H9 (cell line): ENCODE measurements at regions not wholly inside any gene's neighbourhood (a gene's known extent, or its start where the extent isn't known, plus 50 kb on each side); places are given as distances from the start of the nearest gene placed in this dataset.

Source experiments
- DNase-seq: peaks from one replicate; pipeline ENCODE4 v3.0.0-alpha.2; 2017
- H2AFZ ChIP-seq: one replicate; pipeline ENCODE4 v1.6.1; 2013; ENCODE audit warnings: mild to moderate bottlenecking, low read length, control low read depth, moderate library complexity
- H2AK5ac ChIP-seq: 2 replicates; pipeline ENCODE4 v1.6.1; 2013; ENCODE audit warnings: low read length, control low read depth, mixed read lengths; ENCODE audit not compliant: insufficient read length
- H2BK120ac ChIP-seq: one replicate; pipeline ENCODE4 v1.6.1; 2013; ENCODE audit warnings: low read depth, mild to moderate bottlenecking, low read length, control low read depth, inconsistent platforms; ENCODE audit not compliant: poor library complexity, severe bottlenecking
- H2BK12ac ChIP-seq: 2 replicates; pipeline ENCODE4 v1.6.1; 2013; ENCODE audit warnings: low read length, control low read depth, mixed read lengths, low read depth; ENCODE audit not compliant: insufficient read length
- H2BK15ac ChIP-seq: 2 replicates; pipeline ENCODE4 v1.6.1; 2013; ENCODE audit warnings: low read depth, low read length, control low read depth
- H2BK20ac ChIP-seq: one replicate; pipeline ENCODE4 v1.6.1; 2013; ENCODE audit warnings: low read depth, mild to moderate bottlenecking, low read length, control low read depth, inconsistent platforms; ENCODE audit not compliant: poor library complexity, severe bottlenecking
- H2BK5ac ChIP-seq: 2 replicates; pipeline ENCODE4 v1.6.1; 2013; ENCODE audit warnings: low read length, control low read depth, mixed read lengths; ENCODE audit not compliant: insufficient read length
- H3K14ac ChIP-seq: 2 replicates; pipeline ENCODE4 v1.6.1; 2013; ENCODE audit warnings: low read length, control low read depth; ENCODE audit not compliant: insufficient read depth
- H3K18ac ChIP-seq: 2 replicates; pipeline ENCODE4 v1.6.1; 2013; ENCODE audit warnings: low read depth, mild to moderate bottlenecking, mixed read lengths, low read length, control low read depth; ENCODE audit not compliant: insufficient read length
- H3K23ac ChIP-seq: 2 replicates; pipeline ENCODE4 v1.6.1; 2013; ENCODE audit warnings: low read length, control low read depth, mixed read lengths, low read depth; ENCODE audit not compliant: insufficient read length
- H3K23me2 ChIP-seq: 2 replicates; pipeline ENCODE4 v1.6.1; 2013; ENCODE audit warnings: low read depth, mild to moderate bottlenecking, mixed read lengths, low read length, control low read depth; ENCODE audit not compliant: insufficient read length, poor library complexity, severe bottlenecking
- H3K27ac ChIP-seq: 2 replicates; pipeline ENCODE4 v1.5.1; 2013; ENCODE audit warnings: low read length, control low read depth, mixed read lengths, low read depth; ENCODE audit not compliant: insufficient read length
- H3K27me3 ChIP-seq: 2 replicates; pipeline ENCODE4 v1.6.1; 2013; ENCODE audit warnings: low read length, control low read depth, inconsistent platforms; ENCODE audit not compliant: insufficient read depth
- H3K4ac ChIP-seq: 2 replicates; pipeline ENCODE4 v1.6.1; 2013; ENCODE audit warnings: low read depth, mild to moderate bottlenecking, control low read depth, inconsistent platforms, low read length, moderate library complexity
- H3K4me1 ChIP-seq: 2 replicates; pipeline ENCODE4 v1.6.1; 2013; ENCODE audit warnings: low read length, control low read depth, inconsistent platforms; ENCODE audit not compliant: insufficient read depth
- H3K4me2 ChIP-seq: 2 replicates; pipeline ENCODE4 v1.6.1; 2013; ENCODE audit warnings: low read length, control low read depth, mixed read lengths; ENCODE audit not compliant: insufficient read length, insufficient read depth
- H3K56ac ChIP-seq: 2 replicates; pipeline ENCODE4 v1.6.1; 2013; ENCODE audit warnings: low read depth, mild to moderate bottlenecking, mixed read lengths, low read length, control low read depth; ENCODE audit not compliant: insufficient read length
- H3K79me1 ChIP-seq: 2 replicates; pipeline ENCODE4 v1.6.1; 2013; ENCODE audit warnings: low read depth, mild to moderate bottlenecking, moderate library complexity, low read length, control low read depth, inconsistent platforms; ENCODE audit not compliant: insufficient read depth, poor library complexity, severe bottlenecking
- H3K79me2 ChIP-seq: 2 replicates; pipeline ENCODE4 v1.6.1; 2013; ENCODE audit warnings: low read length, control low read depth, inconsistent platforms; ENCODE audit not compliant: insufficient read depth
- H3K9ac ChIP-seq: 2 replicates; pipeline ENCODE4 v1.6.1; 2013; ENCODE audit warnings: low read length, control low read depth, mixed read lengths; ENCODE audit not compliant: insufficient read length; ENCODE audit errors: extremely low read depth
- H3K9me3 ChIP-seq: one replicate; pipeline ENCODE4 v1.6.1; 2013; ENCODE audit warnings: low read depth, low read length, inconsistent platforms; ENCODE audit not compliant: control insufficient read depth
- H3T11ph ChIP-seq: one replicate; pipeline ENCODE4 v1.6.1; 2013; ENCODE audit warnings: mild to moderate bottlenecking, low read length, control low read depth, inconsistent platforms
- H4K20me1 ChIP-seq: one replicate; pipeline ENCODE4 v1.6.1; 2013; ENCODE audit not compliant: control insufficient read depth, insufficient read length, insufficient read depth
- H4K5ac ChIP-seq: 2 replicates; pipeline ENCODE4 v1.6.1; 2013; ENCODE audit warnings: low read depth, mild to moderate bottlenecking, mixed read lengths, low read length, control low read depth; ENCODE audit not compliant: insufficient read length
- H4K8ac ChIP-seq: replicated peaks from 2 replicates; pipeline ENCODE4 v1.6.1; 2013; ENCODE audit warnings: low read length, control low read depth, mixed read lengths, low read depth; ENCODE audit not compliant: insufficient read length
- H4K91ac ChIP-seq: 2 replicates; pipeline ENCODE4 v1.6.1; 2013; ENCODE audit warnings: low read depth, mild to moderate bottlenecking, moderate library complexity, mixed read lengths, low read length, control low read depth; ENCODE audit not compliant: insufficient read length
- H3K27ac Mint-ChIP-seq, 3 experiments: 2 replicates in 2 of 3; 3 replicates in 1 of 3; pipeline ENCODE4 v1.8.0; 2020 to 2021; ENCODE audit warnings: mixed read lengths in 3 of 3, mild to moderate bottlenecking in 1 of 3, moderate library complexity in 1 of 3
- H3K27me3 Mint-ChIP-seq: 2 replicates; pipeline ENCODE4 v1.8.0; 2021; ENCODE audit warnings: low read depth, mild to moderate bottlenecking, moderate library complexity, mixed read lengths
- H3K36me3 Mint-ChIP-seq, 3 experiments: 2 replicates in 2 of 3; 3 replicates in 1 of 3; pipeline ENCODE4 v1.8.0; 2020 to 2021; ENCODE audit warnings: low read depth in 3 of 3, mixed read lengths in 3 of 3; ENCODE audit not compliant: insufficient read depth in 1 of 3
- H3K4me1 Mint-ChIP-seq, 2 experiments: 2 replicates each; pipeline ENCODE4 v1.8.0; 2020; ENCODE audit warnings: mixed read lengths in 2 of 2
- H3K4me3 Mint-ChIP-seq, 2 experiments: 2 replicates in 1 of 2; 3 replicates in 1 of 2; pipeline ENCODE4 v1.8.0; 2020 to 2021; ENCODE audit warnings: mild to moderate bottlenecking in 2 of 2, mixed read lengths in 2 of 2, moderate library complexity in 1 of 2
- H3K9me3 Mint-ChIP-seq, 2 experiments: 2 replicates in 1 of 2; 3 replicates in 1 of 2; pipeline ENCODE4 v1.8.0; 2020; ENCODE audit warnings: mild to moderate bottlenecking in 2 of 2, mixed read lengths in 2 of 2, moderate library complexity in 1 of 2
- WGBS: extraction: QIAGEN DNeasy Blood & Tissue Kit; methylation state at CpG from one replicate; pipeline ENCODE4 v1.1.7; 2013; ENCODE audit warnings: missing lambda C conversion rate, low lambda C conversion rate, mixed read lengths; ENCODE audit not compliant: insufficient read length; ENCODE audit errors: extremely low coverage; 5-methylcytosine and 5-hydroxymethylcytosine counted together
- TF ChIP-seq, protein P1 (sequence below): fragments of 200-600 bp; sonication (generic); conservative IDR thresholded peaks from 3 replicates; pipeline ENCODE4 v1.8.0; 2021; ENCODE audit warnings: antibody characterized with exemption, mild to moderate bottlenecking

DNA sequence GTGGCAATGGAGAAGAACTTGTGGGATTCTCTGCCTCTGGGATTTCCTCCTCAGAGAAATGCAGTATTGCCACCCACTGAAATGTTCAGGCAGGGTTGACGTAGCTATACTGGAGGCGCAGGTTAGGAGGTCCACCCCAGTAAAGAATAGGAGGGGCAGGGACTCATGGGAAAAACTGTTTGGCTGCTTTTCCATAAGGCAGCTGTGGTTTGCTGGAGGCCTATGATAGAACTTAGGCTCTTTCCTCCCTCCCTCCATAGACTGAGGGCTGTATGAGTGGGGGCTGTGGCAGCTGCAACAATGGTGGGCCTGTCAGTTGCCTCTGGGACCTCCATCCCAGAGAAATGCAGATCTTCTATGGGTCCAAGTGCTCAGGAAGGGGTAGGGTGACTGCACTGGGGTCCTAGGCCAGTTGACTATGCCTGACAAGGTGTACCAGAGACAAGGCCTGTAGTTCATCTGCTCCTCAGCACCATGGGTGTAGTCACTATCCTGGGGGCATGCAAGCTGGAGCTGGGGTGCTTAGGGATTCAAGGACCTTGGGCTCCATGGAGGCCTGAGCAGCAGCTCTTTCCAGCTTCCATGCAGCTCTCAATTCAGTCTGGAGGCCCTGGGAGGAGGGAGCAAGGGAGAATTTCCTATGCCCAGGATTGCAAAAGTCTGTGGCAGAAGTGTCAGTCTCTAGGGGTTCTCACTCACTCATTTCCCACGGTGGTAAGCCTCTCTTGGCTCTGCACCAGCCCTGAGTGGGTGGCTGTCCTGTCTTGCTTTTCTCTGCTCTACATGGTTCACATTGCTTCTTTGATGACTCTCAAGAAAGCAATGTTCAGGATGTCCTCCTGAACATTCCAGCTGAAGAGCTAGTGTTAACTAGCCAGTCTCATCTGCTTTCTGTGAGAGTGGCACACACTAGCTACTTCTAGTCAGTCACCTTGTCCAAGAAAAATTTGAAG, 353.0 kb downstream of the IDS start:
- Histone ChIP-seq H3K4me2 (no peak overlapping the region), H3K14ac (no peak overlapping the region), H3T11ph (no peak overlapping the region), H4K91ac (no peak overlapping the region), H4K5ac (no peak overlapping the region), H2BK12ac (no peak overlapping the region), H3K79me2 (no peaks in the 10 kb centered on the region), H2BK5ac (no peak overlapping the region), H3K4ac (no peak overlapping the region), H4K8ac (no peak overlapping the region), H3K23me2 (no peaks in the 10 kb centered on the region), H4K20me1 (no peaks in the 10 kb centered on the region), H3K23ac (no peak overlapping the region), H2BK120ac (no peak overlapping the region), H3K27ac (no peak overlapping the region), H2BK20ac (no peak overlapping the region), H2BK15ac (no peak overlapping the region), H3K9me3 (peaks cover 19% of the 10 kb centered on the region), H3K27me3 (no peaks in the 10 kb centered on the region), H2AK5ac (no peak overlapping the region), H3K79me1 (no peaks in the 10 kb centered on the region), H3K9ac (no peak overlapping the region), H3K56ac (no peak overlapping the region), H3K4me1 (no peaks in the 10 kb centered on the region), H3K18ac (no peak overlapping the region), H2AFZ (no peak overlapping the region)
- no peak for DNase-seq
- Mint-ChIP-seq H3K4me1 (no peaks in the 10 kb centered on the region), H3K27me3 (no peaks in the 10 kb centered on the region), H3K36me3 (peaks cover 0 to 4% (median 0%) of the 10 kb centered on the region in 3 experiments; a peak in 3 of 7 replicates), H3K4me3 (no peak overlapping the region), H3K9me3 (peaks cover 61 to 68% of the 10 kb centered on the region in 2 experiments), H3K27ac (no peak overlapping the region)
- TF ChIP-seq, protein P1, sequence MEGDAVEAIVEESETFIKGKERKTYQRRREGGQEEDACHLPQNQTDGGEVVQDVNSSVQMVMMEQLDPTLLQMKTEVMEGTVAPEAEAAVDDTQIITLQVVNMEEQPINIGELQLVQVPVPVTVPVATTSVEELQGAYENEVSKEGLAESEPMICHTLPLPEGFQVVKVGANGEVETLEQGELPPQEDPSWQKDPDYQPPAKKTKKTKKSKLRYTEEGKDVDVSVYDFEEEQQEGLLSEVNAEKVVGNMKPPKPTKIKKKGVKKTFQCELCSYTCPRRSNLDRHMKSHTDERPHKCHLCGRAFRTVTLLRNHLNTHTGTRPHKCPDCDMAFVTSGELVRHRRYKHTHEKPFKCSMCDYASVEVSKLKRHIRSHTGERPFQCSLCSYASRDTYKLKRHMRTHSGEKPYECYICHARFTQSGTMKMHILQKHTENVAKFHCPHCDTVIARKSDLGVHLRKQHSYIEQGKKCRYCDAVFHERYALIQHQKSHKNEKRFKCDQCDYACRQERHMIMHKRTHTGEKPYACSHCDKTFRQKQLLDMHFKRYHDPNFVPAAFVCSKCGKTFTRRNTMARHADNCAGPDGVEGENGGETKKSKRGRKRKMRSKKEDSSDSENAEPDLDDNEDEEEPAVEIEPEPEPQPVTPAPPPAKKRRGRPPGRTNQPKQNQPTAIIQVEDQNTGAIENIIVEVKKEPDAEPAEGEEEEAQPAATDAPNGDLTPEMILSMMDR = no peak
- no CpG with 5 or more reads among the region's 3 CpGs for WGBS
